GM12891 (cell line): ENCODE measurements at regions not wholly inside any gene's neighbourhood (a gene's known extent, or its start where the extent isn't known, plus 50 kb on each side); places are given as distances from the start of the nearest gene placed in this dataset.

Source experiments
- DNase-seq: peaks from one replicate; pipeline ENCODE4 v3.0.0; 2011; ENCODE audit warnings: low spot score; ENCODE audit not compliant: insufficient read length
- FAIRE-seq: peaks from 2 replicates; lab custom pipeline; 2011; peaks lifted over from hg19 to GRCh38; lab: Jason Lieb, UNC
- PAX5 ChIP-seq: IDR thresholded peaks from 2 replicates; pipeline ENCODE4 v1.6.1; 2011; ENCODE audit warnings: low read length, moderate library complexity, mild to moderate bottlenecking; ENCODE audit not compliant: insufficient read depth, severe bottlenecking
- POLR2A ChIP-seq: IDR thresholded peaks from 2 replicates; pipeline ENCODE4 v1.6.1; 2011; ENCODE audit warnings: low read depth, low read length, control low read depth
- POLR2AphosphoS5 ChIP-seq: IDR thresholded peaks from 2 replicates; pipeline ENCODE4 v1.6.1; 2011; ENCODE audit warnings: low read depth, low read length, control low read depth
- POU2F2 ChIP-seq: IDR thresholded peaks from 2 replicates; pipeline ENCODE4 v1.6.1; 2011; ENCODE audit warnings: low read depth, mild to moderate bottlenecking, control low read depth, low read length, moderate library complexity
- SPI1 ChIP-seq: IDR thresholded peaks from 2 replicates; pipeline ENCODE4 v1.6.1; 2011; ENCODE audit warnings: low read depth, low read length, control low read depth
- TAF1 ChIP-seq: IDR thresholded peaks from 2 replicates; pipeline ENCODE4 v1.6.1; 2011; ENCODE audit warnings: low read depth, low read length, control low read depth

- FAIRE-seq (no peak), DNase-seq (no peak)
- TF ChIP-seq TAF1, result no peak
- TF ChIP-seq POU2F2, result no peak
- no peak for TF ChIP-seq POLR2A
Observed at GRCh38 chr9:73981405-73981804, 515.7 kb upstream of the RORB start.

GRCh38 chr9:73995836-73996235 is 501.3 kb upstream of the RORB start:
- no peak for TF ChIP-seq TAF1
- FAIRE-seq (no peak), DNase-seq (no peak)

- no peak for FAIRE-seq
- no peak for DNase-seq
- TF ChIP-seq POLR2AphosphoS5, result no peak
- no peak for TF ChIP-seq PAX5
- no peak for TF ChIP-seq SPI1
- no peak for TF ChIP-seq POLR2A
- TF ChIP-seq TAF1, result no peak
- TF ChIP-seq POU2F2, result no peak
Observed at GRCh38 chr9:73996844-73997243, 500.3 kb upstream of the RORB start.

- no peak for FAIRE-seq
Observed at GRCh38 chr9:74001382-74001781, 495.8 kb upstream of the RORB start.

GRCh38 chr9:74006935-74007334 is 490.2 kb upstream of the RORB start:
- TF ChIP-seq SPI1 (no peak), POU2F2 (no peak), PAX5 (no peak), POLR2A (no peak), POLR2AphosphoS5 (no peak), TAF1 (no peak)

More at GRCh38 chr9:74001382-74001781, 495.8 kb upstream of the RORB start:
- DNase-seq, result no peak
- TF ChIP-seq PAX5 (no peak), POU2F2 (no peak), SPI1 (no peak), TAF1 (no peak), POLR2AphosphoS5 (no peak), POLR2A (no peak)

GRCh38 chr9:74007833-74008232 is 489.3 kb upstream of the RORB start:
- TF ChIP-seq SPI1, result no peak
- no peak for TF ChIP-seq POLR2AphosphoS5
- TF ChIP-seq POU2F2, result no peak
- TF ChIP-seq PAX5, result no peak
- TF ChIP-seq TAF1, result no peak
- TF ChIP-seq POLR2A, result no peak
- FAIRE-seq (no peak), DNase-seq (no peak)

More at GRCh38 chr9:74006935-74007334, 490.2 kb upstream of the RORB start:
- FAIRE-seq (no peak), DNase-seq (no peak)

- TF ChIP-seq PAX5 (no peak), TAF1 (no peak), POLR2AphosphoS5 (no peak), POU2F2 (no peak), POLR2A (no peak), SPI1 (no peak)
- FAIRE-seq (no peak), DNase-seq (no peak)
Observed at GRCh38 chr9:74016004-74016403, 481.1 kb upstream of the RORB start.

- FAIRE-seq, result no peak
- DNase-seq, result no peak
- TF ChIP-seq POLR2AphosphoS5, result no peak
- no peak for TF ChIP-seq POU2F2
- no peak for TF ChIP-seq POLR2A
- TF ChIP-seq PAX5, result no peak
- no peak for TF ChIP-seq TAF1
- no peak for TF ChIP-seq SPI1
Observed at GRCh38 chr9:74025402-74025925, 471.7 kb upstream of the RORB start.

- FAIRE-seq (no peak), DNase-seq (no peak)
- TF ChIP-seq POLR2A, result no peak
- TF ChIP-seq POLR2AphosphoS5, result no peak
- no peak for TF ChIP-seq SPI1
- no peak for TF ChIP-seq PAX5
- TF ChIP-seq TAF1, result no peak
- TF ChIP-seq POU2F2, result no peak
Observed at GRCh38 chr9:74032421-74032820, 464.7 kb upstream of the RORB start.

GRCh38 chr9:74035786-74036185 is 461.3 kb upstream of the RORB start:
- DNase-seq, result no peak
- TF ChIP-seq POU2F2, result no peak
- TF ChIP-seq POLR2A, result no peak
- no peak for TF ChIP-seq SPI1
- no peak for TF ChIP-seq POLR2AphosphoS5
- FAIRE-seq, result no peak

GRCh38 chr9:74036549-74037231 is 460.4 kb upstream of the RORB start:
- TF ChIP-seq SPI1 (no peak), PAX5 (no peak), POU2F2 (no peak), TAF1 (no peak), POLR2A (no peak), POLR2AphosphoS5 (no peak)
- no peak for FAIRE-seq
- DNase-seq, result no peak
